Activated CD8-positive, alpha-beta memory T cell treated with anti-CD3 and anti-CD28 coated beads for 36 hours (primary cell): ENCODE measurements at regions not wholly inside any gene's neighbourhood (a gene's known extent, or its start where the extent isn't known, plus 50 kb on each side); places are given as distances from the start of the nearest gene placed in this dataset.
"Not testable (repeated sequence)": the region's sequence is repeated elsewhere in the genome, so short reads cannot be mapped to it uniquely, and the experiment has no call there.

Experiments
- CTCF ChIA-PET: fragments of 350-600 bp; sonication (Branson Sonifier 250); formaldehyde crosslinking; loops from one replicate; lab custom pipeline; 2021; ENCODE audit warnings: antibody characterized with exemption; lab: Charles Lee
- POLR2A ChIA-PET: fragments of 350-600 bp; sonication (Branson Sonifier 250); formaldehyde crosslinking; loops from one replicate; lab custom pipeline; 2021; ENCODE audit warnings: antibody characterized with exemption; lab: Charles Lee

DNA sequence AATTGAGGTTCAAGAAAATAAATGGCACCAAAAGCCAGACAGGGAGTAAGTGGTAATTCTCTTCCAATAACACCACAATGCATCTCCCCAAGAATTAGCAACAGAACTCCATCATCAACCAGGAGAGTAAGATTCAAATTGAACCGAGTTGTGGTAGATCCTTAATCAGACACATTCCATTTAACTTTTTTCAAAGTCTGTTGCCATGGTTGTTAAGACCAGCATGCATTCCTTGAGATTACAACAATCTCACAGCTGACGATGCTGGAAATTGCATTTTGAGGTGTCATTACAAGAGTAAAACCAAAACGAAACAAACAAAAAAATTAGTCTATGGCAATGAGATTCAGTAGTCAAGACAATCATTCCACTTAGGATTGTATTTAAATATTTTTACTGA is 78.9 kb upstream of the ZNF462 start:
- ChIA-PET POLR2A (no interaction called here), CTCF (no interaction called here)

DNA sequence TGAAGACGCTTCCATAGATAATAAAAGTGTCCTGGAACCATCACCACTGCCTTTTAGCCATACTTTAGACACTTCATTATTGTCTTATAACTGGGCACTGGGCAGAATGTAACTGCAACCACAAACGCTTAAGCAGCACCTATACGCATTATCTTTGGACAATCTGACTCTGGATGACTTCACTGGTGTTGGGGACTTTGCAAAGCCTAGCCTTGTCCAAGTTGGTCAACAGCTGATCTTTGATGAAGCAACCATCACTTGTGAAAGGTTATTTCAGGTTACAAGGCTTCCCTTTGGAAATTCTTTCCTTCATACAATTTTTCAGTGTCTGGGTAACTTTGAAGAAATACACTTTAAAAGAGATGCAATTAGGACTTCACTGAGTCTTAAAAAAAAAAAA is 77.8 kb upstream of the ZNF462 start:
- CTCF ChIA-PET, result no interaction called here

DNA sequence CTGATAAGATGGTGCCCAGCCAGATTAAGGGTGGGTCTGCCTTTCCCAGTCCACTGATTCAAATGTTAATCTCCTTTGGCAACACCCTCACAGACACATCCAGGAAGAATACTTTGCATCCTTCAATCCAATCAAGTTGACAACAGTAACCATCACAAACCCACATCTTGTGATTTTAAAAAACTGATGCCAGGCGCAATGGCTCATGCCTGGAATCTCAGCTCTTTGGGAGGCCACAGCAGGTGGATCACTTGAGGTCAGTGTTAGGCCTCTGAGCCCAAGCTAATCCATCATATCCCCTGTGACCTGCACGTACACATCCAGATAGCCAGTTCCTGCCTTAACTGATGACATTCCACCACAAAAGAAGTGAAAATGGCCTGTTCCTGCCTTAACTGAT is 74.9 kb upstream of the ZNF462 start:
- CTCF ChIA-PET, POLR2A ChIA-PET: not testable (repeated sequence)

More for the DNA sequence above, 77.8 kb upstream of the ZNF462 start:
- POLR2A ChIA-PET, result no interaction called here

DNA sequence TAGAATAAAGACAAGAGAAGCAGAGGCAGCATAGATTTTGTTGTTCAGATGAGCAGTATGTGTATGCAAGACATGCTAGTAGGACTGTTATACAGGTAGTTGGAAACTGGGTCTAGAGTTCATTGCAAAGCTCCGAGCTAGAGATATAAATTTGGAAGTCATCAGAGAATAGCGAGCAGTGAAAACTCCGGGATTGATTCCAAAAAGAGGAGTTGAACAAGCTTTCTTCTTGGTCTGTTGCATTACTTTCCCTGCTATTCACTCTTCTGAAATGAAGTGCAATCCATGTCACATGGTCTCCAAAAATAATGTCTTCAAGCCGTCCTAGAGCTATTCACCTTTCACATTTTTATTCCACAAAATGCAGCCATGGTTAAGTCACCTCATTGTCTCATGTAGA is 67.9 kb upstream of the ZNF462 start:
- ChIA-PET POLR2A (no interaction called here), CTCF (no interaction called here)

DNA sequence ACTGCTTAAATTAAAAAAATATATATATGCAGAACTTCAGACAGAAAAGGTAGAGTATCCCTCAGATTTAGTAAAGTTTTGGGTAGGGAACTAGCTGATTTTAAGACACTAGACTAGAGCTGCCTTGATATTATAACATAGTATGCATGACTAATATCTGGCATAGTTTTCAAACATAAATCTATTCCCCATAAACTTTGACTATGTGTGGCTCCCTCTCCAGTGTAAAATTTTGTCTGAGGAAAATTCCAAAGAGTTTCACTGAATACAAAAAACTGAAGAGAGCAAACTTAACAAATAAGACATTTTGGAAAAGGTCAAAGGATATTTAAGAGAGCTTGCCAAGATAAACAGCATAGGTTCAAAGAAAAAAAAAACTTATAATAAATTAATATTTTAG is 66.2 kb upstream of the ZNF462 start:
- ChIA-PET POLR2A (no interaction called here), CTCF (no interaction called here)

DNA sequence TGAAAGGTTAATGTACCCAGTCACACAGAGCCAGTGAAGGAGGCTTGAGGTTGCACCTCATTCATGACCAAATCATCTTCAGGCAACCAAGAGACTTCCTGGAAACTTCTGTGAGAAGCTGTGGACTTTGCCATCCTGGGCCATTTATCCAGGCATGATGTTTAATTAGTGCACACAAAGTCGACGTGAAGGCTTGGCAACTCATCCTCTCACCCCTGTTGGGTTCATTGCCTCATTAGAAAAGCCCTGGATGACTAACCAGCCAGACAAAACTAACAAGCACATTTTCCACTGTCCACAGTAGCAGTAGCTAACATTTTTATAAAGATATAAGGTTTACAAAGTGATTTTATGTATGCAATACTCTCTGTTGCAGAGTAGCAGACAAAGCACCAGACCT is 65.7 kb upstream of the ZNF462 start:
- POLR2A ChIA-PET, result no interaction called here
- CTCF ChIA-PET, result no interaction called here

DNA sequence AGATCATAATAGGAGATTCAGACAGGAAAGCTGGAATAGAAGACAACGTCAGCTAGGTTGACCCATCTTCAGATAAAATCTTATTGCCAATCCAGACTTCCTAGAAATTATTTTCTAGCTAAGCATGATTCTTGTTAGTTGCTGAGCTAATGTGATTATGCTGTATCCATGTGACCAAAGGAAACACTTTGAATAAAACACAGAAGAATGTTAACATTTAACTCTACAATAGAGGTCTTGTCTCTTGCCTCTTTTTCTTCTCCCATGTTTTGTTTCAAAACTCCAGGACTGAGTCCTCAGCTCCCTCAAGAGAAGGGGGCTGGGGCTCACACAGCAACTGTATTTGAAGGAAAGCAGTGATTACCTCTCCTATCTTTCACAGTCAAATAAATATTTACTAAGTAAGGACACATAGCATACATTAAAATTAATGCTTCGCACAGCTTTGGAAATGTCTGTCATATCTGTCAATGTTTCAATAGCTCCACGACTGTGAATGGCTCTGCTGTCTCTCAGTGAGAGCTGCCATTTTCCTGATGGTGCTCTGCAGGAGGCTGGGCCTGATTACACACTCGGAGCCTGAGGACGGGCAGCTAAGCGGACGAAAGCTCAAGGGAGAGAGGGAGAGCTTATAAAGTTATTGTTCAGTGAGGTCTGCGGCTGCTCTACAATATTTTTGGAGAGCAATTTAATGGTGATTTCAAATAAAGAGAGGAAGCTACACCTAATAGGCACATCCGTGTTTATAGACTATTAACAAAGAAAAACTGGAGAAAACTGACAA is 64.8 kb upstream of the ZNF462 start:
- POLR2A ChIA-PET, result no interaction called here
- CTCF ChIA-PET, result no interaction called here

DNA sequence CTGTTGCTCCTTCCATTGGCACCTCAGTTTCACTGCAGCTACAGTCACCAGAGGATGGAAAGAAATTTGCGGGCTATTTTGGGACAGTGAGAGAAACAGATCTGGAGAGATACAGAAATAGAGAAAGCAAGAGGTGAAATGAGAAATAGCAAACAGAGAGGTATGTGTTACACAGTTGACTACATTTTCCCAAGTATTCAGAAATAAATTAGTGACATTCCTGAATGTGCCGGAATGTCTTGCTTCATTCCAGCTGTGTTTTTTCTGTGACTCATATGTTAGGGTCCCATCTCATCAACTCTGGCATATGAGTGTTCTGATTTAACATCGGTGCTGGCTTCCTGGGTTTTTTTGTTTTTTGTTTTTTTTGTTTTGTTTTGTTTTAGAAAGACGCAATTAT is 63.8 kb upstream of the ZNF462 start:
- ChIA-PET POLR2A (no interaction called here), CTCF (no interaction called here)

DNA sequence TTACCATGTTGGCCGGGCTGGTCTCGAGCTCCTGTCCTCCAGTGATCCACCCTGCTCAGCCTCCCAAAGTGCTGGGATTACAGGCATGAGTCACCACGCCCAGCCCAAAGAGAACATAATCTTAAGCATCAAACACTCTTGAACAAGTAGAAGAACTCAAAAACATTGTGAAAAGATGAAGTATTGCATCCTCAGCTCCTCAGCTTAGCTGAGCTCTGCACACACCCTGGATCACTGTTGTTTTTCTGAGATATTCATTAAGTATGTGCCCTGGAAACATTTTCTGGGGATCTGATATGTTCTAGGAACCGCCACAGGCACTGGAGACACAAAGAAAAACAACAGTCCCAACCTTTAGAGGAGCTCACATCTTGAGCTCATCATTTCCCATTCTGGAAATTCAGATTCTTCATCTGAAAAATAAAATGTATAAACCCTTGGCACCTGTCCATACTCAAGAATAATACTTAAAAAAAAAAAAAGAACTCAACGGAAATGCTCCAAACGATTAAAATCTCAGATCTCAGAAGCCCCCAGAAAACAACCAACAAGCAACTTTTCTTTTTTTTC is 62.2 kb upstream of the ZNF462 start:
- CTCF ChIA-PET, result no interaction called here
- POLR2A ChIA-PET, result no interaction called here

DNA sequence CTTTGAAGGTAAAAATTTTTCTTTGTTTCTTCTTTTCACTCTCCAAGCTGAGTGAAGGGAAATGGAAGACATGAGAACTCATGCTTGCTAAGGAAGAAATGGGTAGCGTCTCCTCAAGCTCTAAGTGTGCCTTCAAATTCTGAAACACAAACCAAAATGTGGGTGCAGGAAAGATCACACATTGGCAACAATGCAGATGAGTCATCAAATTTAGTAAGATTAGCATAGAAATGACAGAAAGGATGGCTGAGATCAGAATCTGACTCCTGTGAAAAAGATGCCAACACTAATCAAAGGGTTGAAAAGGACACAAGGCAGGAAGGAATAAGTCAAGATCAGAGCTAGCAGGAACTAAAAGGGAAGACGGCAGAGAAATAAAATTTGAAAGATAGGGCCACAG is 61.1 kb upstream of the ZNF462 start:
- ChIA-PET POLR2A (no interaction called here), CTCF (no interaction called here)
